Endothelial cell of hepatic sinusoid (primary cell): ENCODE measurements at regions not wholly inside any gene's neighbourhood (a gene's known extent, or its start where the extent isn't known, plus 50 kb on each side); places are given as distances from the start of the nearest gene placed in this dataset.

ENCODE experiments used
- in situ Hi-C: cut with HindIII; loops from 2 replicates; pipeline ENCODE4 v1.10.0; 2017; ENCODE audit warnings: low sequenced_read_pairs

- in situ Hi-C loops = no loop called here
Measured at GRCh38 chr21:28547766-28548165, 444.9 kb downstream of the LTN1 start.

DNA sequence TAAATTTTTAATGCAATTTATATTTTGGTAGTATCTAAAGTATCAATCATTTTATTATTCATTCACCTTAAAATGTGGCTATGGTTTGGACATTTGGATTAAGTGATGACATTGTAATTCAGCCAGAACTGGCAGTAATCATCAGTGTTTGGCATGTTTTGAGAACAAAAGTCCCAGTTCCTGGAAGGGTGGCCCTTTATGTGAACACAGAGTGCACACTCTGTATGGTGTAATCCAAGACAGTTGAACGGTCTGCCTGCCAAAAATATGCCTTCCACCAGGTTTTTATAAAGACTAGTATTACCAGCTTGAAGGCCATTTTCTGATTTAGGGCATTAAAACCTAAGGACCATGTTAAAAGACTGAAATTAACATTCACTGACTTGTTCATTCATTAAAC is 448.7 kb downstream of the LTN1 start:
- in situ Hi-C loops = no loop called here

- in situ Hi-C loops = no loop called here
Measured at GRCh38 chr21:28541371-28542112, 451.1 kb downstream of the LTN1 start.

GRCh38 chr21:28540514-28540913 is 452.2 kb downstream of the LTN1 start:
- in situ Hi-C loops = no loop called here

DNA sequence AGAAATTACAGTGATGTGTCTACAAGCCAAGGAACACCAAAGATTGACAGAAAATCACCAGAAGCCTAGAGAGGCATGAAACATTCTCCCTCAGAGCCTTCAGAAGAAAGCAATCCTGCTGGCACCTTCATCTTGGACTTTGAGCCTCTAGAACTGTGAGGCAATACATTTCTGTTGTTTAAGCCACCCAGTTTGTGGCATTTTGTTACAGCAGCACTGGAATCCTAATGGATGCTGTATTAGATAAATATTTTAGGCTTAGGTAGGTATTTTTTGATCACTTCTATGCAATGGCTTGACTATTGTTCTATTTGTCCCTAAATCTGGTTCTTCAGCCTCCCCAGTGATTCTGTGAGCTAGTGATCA is 453.1 kb downstream of the LTN1 start:
- in situ Hi-C loops = no loop called here

GRCh38 chr21:28538987-28539622 is 453.6 kb downstream of the LTN1 start:
- in situ Hi-C loops = no loop called here

DNA sequence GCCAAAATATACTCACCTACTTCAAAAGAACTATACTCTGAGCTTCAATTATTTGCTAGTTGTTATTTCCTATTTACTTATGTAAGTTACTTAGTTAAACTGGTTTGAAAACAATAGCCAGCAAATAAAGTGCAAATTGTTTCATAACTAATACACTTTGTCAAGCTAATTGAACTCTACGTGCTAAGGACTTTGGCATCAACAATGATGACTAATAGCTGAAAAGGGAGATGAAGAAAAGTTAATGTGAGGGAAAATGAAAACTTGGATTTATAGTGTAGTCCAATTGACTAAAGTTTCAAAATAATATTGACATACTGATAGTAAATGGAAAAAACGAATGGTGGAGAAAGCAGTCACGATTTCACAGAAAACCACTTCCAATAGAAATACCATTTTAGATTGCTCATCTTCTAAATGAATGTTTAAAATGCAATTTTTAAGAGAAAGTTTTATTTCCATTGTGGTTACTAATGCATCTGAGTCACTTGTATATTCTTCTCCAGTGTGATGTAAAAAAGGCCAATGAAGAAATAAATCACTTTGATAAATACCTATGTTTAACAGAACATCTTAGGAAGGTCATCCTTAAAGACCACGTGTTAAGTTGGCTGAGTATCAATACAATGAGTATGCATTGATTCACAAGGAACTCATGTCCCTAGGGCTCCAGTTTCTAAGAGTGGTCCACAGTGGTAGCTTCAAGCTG is 455.2 kb downstream of the LTN1 start:
- in situ Hi-C loops = no loop called here

DNA sequence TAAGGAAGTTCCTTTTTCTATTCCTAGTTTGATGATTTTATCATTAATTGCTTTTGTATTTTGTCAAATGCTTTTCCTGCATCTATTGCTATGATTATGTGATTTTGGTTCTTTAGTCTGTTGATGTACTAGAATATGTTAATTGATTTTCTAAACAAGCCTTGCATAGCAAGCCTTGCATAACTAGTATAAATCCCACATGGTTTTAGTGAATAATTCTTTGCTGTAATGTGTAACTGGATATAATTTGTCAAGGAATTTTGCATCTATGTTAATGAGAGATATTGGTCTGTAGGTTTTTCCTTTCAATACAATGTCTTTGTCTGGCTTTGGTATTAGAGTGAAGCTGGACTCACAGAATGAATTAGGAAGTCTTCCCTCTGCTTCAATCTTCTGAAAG is 460.2 kb downstream of the LTN1 start:
- in situ Hi-C loops = no loop called here

GRCh38 chr21:28523367-28523766 is 469.3 kb downstream of the LTN1 start:
- in situ Hi-C loops = no loop called here

- in situ Hi-C loops = no loop called here
Measured at GRCh38 chr21:28522014-28522799, 470.5 kb downstream of the LTN1 start.

- in situ Hi-C loops = no loop called here
Measured at GRCh38 chr21:28518630-28519029, 474.0 kb downstream of the LTN1 start.

- in situ Hi-C loops = no loop called here
Measured at GRCh38 chr21:28516991-28517592, 475.6 kb downstream of the LTN1 start.

DNA sequence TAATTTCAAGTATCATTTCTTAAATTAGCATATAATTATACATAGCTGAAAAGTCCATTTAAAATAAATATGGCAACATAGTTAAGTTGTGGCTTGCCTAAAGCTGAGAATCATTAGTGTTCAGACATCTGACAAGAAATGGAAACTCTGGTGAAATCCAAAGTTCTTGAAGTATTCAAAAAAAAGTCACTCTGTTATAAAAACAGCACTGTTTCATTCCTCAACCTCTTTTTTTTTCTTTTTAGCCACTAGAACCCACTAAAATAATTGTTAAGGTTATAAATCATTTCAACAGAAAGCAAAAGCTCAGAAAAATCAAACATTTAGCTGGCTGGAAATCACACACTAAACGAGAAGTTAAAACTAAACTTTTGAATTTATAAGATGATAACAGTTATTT is 476.7 kb downstream of the LTN1 start:
- in situ Hi-C loops = no loop called here

DNA sequence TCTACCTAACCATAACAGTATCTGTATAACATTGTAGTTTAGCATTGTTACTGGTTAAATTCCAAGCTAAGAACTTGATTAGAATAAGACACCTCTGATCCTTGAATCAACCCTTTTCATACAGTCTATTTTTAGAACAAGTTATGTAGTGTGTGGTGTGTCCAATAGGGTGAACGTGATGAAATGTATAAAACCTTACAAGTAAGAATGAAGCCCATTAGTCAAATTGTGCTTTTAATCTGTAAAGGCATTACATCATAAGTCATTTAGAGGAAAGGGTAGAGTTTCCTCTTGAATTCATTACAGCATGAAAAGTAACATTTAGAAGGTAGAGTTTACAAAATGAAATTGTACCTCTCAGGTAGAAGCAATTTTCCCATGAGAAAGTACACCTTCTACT is 479.2 kb downstream of the LTN1 start:
- in situ Hi-C loops = no loop called here

DNA sequence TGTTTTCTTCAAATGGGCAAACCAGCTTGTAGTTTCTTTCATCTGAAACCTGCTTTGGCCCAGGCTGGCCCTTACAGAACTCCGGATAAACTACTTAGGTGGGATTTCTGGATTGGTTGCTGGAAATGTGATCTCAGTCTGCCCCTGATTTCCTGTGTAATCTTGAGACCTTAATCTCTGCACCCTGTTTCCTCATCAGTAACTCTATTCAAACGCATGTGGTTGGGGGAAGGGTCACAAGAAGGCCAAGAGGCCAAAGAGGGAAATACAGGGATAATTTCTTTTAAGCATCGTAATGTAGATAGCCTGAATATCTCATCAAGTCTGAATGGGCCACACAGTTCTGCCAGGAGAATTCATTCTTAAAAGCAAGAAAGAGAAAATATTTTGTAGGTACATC is 483.6 kb downstream of the LTN1 start:
- in situ Hi-C loops = no loop called here

DNA sequence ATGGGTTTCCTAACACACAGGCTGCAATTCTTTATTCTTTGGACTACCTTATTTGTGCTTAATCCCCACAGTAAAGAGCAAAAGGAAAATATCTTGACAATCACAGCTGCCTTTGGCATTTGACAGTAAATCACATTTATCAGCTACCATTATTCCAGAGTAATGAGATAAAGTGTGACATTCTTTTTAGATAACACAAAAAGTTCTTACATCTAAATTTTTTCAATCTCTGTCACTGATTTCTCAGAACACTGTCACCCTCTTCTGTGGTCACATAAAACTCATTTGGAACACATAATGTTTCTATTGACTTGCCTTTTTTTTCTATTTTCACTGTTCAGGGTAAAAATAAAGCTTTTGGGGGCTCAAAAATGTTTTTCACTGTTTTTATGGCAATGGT is 484.6 kb downstream of the LTN1 start:
- in situ Hi-C loops = no loop called here

GRCh38 chr21:28496517-28496916 is 496.2 kb downstream of the LTN1 start:
- in situ Hi-C loops = no loop called here

- in situ Hi-C loops = no loop called here
Measured at GRCh38 chr21:28492127-28492526, 500.6 kb downstream of the LTN1 start.

DNA sequence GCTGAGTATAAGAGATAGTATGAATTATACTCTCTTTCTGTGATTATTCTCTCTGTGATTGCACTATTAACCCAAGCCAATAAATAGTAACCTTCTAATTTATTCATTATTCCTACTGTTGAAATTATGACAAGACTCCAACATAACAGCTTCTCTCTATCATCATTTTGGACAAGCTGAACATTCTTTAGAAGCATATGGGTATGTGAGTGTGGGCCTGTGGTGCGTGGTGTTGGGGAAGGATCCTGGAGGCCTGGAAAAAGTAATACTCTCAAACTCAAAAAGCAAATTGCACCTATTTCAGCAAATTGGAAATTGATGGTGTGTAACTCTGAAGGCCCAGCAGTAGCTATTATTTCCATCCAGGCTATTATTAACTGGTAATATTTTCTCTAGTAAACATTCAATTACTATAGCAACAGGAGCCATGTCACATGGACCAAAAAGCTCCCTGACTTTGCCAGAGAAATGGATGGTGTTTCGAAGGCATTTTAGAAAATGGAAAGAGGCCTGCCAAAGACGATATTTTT is 502.8 kb downstream of the LTN1 start:
- in situ Hi-C loops = no loop called here

DNA sequence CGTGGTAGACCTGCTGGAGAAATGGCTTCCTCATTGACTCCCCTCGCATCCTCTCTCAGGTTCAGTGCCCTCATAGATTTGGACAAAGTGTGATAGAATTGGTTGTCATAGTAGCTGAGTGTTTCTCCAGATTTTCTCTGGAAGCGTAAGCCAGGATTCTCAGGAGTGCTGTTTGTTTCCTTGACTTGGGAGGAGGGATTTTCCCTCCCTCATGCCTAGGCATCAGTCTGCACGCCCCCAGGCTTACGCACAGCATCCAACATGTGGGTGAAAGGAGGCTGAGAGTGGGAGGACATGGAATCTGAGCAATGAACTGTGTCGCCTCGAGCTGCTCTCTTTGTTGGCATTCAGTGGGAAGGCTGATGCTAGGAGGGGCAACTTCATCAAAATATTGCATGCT is 503.5 kb downstream of the LTN1 start:
- in situ Hi-C loops = no loop called here
